MM.1S (cell line): ENCODE measurements at regions not wholly inside any gene's neighbourhood (a gene's known extent, or its start where the extent isn't known, plus 50 kb on each side); places are given as distances from the start of the nearest gene placed in this dataset.

Experiments
- DNase-seq: peaks from one replicate; pipeline ENCODE4 v3.0.0-alpha.2; 2015
- H2AFZ ChIP-seq: fragments of 300-600 bp; sonication (generic); 2 replicates; pipeline ENCODE4 v1.6.0; 2016; ENCODE audit warnings: antibody characterized with exemption, low read length
- H3F3A ChIP-seq: fragments of 300-600 bp; sonication (generic); 2 replicates; pipeline ENCODE4 v1.6.1; 2016; ENCODE audit warnings: mild to moderate bottlenecking, antibody characterized with exemption, low read length, moderate library complexity, mixed read lengths; ENCODE audit not compliant: insufficient read depth
- H3K27ac ChIP-seq: fragments of 300-600 bp; sonication (generic); 2 replicates; pipeline ENCODE4 v1.5.1; 2016; ENCODE audit warnings: mild to moderate bottlenecking, low read length
- H3K27me3 ChIP-seq: fragments of 300-600 bp; sonication (generic); replicated peaks from 2 replicates; pipeline ENCODE4 v1.6.0; 2016; ENCODE audit warnings: low read length; ENCODE audit not compliant: insufficient read depth
- H3K36me3 ChIP-seq: fragments of 300-600 bp; sonication (generic); replicated peaks from 2 replicates; pipeline ENCODE4 v1.6.1; 2016; ENCODE audit warnings: mild to moderate bottlenecking, low read length, mixed read lengths; ENCODE audit not compliant: insufficient read depth
- H3K4me1 ChIP-seq: fragments of 300-600 bp; sonication (generic); 2 replicates; pipeline ENCODE4 v1.6.1; 2016; ENCODE audit warnings: low read length, mixed read lengths
- H3K4me2 ChIP-seq: fragments of 300-600 bp; sonication (generic); 2 replicates; pipeline ENCODE4 v1.6.0; 2016; ENCODE audit warnings: low read depth, low read length
- H3K4me3 ChIP-seq: fragments of 300-600 bp; sonication (generic); 2 replicates; pipeline ENCODE4 v1.5.1; 2016; ENCODE audit warnings: low read length, mixed read lengths
- H3K79me2 ChIP-seq: fragments of 300-600 bp; sonication (generic); 2 replicates; pipeline ENCODE4 v1.6.1; 2016; ENCODE audit warnings: mixed run types, low read length, mixed read lengths
- H3K9ac ChIP-seq: fragments of 300-600 bp; sonication (generic); 2 replicates; pipeline ENCODE4 v1.6.1; 2016; ENCODE audit warnings: low read length, mixed read lengths
- H3K9me2 ChIP-seq: fragments of 300-600 bp; sonication (generic); replicated peaks from 2 replicates; pipeline ENCODE4 v1.6.1; 2016; ENCODE audit warnings: mild to moderate bottlenecking, low read length, mixed read lengths; ENCODE audit not compliant: insufficient read depth
- H3K9me3 ChIP-seq: fragments of 300-600 bp; sonication (generic); replicated peaks from 2 replicates; pipeline ENCODE4 v1.6.1; 2016; ENCODE audit warnings: mild to moderate bottlenecking, low read length, mixed read lengths; ENCODE audit not compliant: insufficient read depth
- H4K20me1 ChIP-seq: fragments of 300-600 bp; sonication (generic); 2 replicates; pipeline ENCODE4 v1.6.1; 2016; ENCODE audit warnings: mild to moderate bottlenecking, low read length, moderate library complexity, mixed read lengths; ENCODE audit not compliant: insufficient read depth
- EZH2 ChIP-seq: fragments of 300-600 bp; sonication (generic); optimal IDR thresholded peaks from 2 replicates; pipeline ENCODE3; 2017; ENCODE audit warnings: low read depth, mild to moderate bottlenecking, antibody characterized with exemption, low read length, mixed read lengths
- EZH2phosphoT487 ChIP-seq: fragments of 300-600 bp; sonication (generic); IDR thresholded peaks from 2 replicates; pipeline ENCODE4 v1.6.1; 2018; ENCODE audit warnings: antibody characterized with exemption, low read length
- TF ChIP-seq, protein P1 (sequence below): fragments of 300-600 bp; sonication (generic); IDR thresholded peaks from 2 replicates; pipeline ENCODE4 v1.5.1; 2016; ENCODE audit warnings: antibody characterized with exemption, low read length, mixed read lengths

DNA sequence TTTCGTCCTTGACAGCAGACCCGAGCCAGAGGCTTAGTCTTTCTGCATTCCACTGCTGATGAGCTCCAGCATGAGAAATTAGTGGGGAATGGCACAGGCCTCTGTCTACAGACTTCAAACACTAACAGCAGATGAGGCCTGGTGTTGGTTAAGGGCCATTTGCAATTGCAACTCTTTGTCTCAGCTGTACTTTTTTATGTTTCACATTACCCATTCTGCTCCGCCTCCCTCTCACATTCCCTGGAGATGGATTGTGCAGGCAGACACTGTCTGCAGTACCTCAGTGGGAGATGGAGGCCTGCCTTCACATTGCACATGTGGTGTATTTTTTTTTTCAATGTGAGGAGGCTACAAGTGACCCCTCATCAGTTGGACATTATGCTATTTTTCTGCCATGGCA, 370.2 kb downstream of the DUSP10 start:
- Histone ChIP-seq H3K27ac (no peak overlapping the region), H4K20me1 (no peaks in the 10 kb centered on the region), H3K4me1 (no peaks in the 10 kb centered on the region), H2AFZ (no peak overlapping the region), H3F3A (no peaks in the 10 kb centered on the region), H3K4me3 (no peak overlapping the region), H3K9me3 (no peaks in the 10 kb centered on the region), H3K27me3 (no peaks in the 10 kb centered on the region), H3K9ac (no peak overlapping the region), H3K4me2 (no peak overlapping the region), H3K79me2 (no peaks in the 10 kb centered on the region), H3K36me3 (no peaks in the 10 kb centered on the region), H3K9me2 (no peaks in the 10 kb centered on the region)
- no peak for DNase-seq
- TF ChIP-seq EZH2, result no peak
- TF ChIP-seq EZH2phosphoT487, result no peak
- TF ChIP-seq, protein P1, sequence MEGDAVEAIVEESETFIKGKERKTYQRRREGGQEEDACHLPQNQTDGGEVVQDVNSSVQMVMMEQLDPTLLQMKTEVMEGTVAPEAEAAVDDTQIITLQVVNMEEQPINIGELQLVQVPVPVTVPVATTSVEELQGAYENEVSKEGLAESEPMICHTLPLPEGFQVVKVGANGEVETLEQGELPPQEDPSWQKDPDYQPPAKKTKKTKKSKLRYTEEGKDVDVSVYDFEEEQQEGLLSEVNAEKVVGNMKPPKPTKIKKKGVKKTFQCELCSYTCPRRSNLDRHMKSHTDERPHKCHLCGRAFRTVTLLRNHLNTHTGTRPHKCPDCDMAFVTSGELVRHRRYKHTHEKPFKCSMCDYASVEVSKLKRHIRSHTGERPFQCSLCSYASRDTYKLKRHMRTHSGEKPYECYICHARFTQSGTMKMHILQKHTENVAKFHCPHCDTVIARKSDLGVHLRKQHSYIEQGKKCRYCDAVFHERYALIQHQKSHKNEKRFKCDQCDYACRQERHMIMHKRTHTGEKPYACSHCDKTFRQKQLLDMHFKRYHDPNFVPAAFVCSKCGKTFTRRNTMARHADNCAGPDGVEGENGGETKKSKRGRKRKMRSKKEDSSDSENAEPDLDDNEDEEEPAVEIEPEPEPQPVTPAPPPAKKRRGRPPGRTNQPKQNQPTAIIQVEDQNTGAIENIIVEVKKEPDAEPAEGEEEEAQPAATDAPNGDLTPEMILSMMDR, result no peak

DNA sequence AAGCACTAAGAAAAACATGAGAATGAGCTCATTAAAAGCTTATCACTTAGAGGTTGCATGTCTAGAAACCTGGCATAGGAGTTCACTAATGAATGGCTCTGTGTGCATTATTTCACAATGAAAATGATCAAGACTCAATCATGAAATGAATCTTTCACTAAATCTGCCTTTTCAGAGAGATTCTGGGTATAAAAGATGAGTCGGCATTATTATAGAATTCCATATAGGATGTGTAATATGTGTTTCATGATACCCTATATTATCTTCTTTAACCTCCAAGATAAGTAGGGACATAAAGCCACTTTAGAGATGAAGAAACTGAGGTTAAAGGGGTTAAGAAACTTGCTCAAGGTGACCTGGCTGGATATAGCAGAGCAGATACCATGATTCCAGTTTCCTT, 368.1 kb downstream of the DUSP10 start:
- TF ChIP-seq EZH2phosphoT487, result no peak
- TF ChIP-seq, protein P1, result no peak
- TF ChIP-seq EZH2, result no peak
- Histone ChIP-seq H3K27ac (no peak overlapping the region), H3K9ac (no peak overlapping the region), H3K9me2 (no peaks in the 10 kb centered on the region), H3K79me2 (no peaks in the 10 kb centered on the region), H3K9me3 (no peaks in the 10 kb centered on the region), H3K4me1 (no peaks in the 10 kb centered on the region), H3K4me2 (no peak overlapping the region), H3K4me3 (no peak overlapping the region), H3K27me3 (no peaks in the 10 kb centered on the region), H3F3A (no peaks in the 10 kb centered on the region), H2AFZ (no peak overlapping the region), H4K20me1 (no peaks in the 10 kb centered on the region), H3K36me3 (no peaks in the 10 kb centered on the region)
- no peak for DNase-seq

DNA sequence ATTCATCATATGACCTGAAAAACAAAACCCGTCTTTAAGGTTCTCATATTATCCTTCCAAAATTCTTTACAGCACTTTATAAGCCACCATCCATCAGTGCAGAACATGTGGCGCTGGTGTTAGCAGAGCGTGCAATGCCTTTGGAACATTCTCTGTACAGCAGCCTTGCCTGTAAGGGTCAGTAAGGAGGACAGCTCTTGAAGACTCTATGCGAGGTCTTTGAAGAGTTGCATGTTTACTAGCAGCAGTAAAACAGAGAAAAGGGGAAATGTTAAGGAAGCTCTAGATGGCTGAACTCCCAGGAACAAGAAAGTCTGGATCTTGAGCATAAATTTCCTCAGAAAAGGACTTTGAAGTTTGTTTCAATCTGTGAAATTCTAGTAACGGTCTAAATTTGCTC, 365.6 kb downstream of the DUSP10 start:
- Histone ChIP-seq H3K27me3 (no peaks in the 10 kb centered on the region), H3K79me2 (no peaks in the 10 kb centered on the region), H3K27ac (no peak overlapping the region), H3K36me3 (no peaks in the 10 kb centered on the region), H3K9me3 (no peaks in the 10 kb centered on the region), H4K20me1 (no peaks in the 10 kb centered on the region), H2AFZ (no peak overlapping the region), H3K4me3 (no peak overlapping the region), H3F3A (no peaks in the 10 kb centered on the region), H3K4me2 (no peak overlapping the region), H3K4me1 (no peaks in the 10 kb centered on the region), H3K9me2 (no peaks in the 10 kb centered on the region), H3K9ac (no peak overlapping the region)
- no peak for TF ChIP-seq EZH2
- TF ChIP-seq, protein P1, result no peak
- TF ChIP-seq EZH2phosphoT487, result no peak
- no peak for DNase-seq
